Natural killer cell (primary cell): ENCODE measurements at regions not wholly inside any gene's neighbourhood (a gene's known extent, or its start where the extent isn't known, plus 50 kb on each side); places are given as distances from the start of the nearest gene placed in this dataset.

Experiments used
- ATAC-seq, 3 donors: fragments of 150-1000 bp in 2 of 3; fragments of 200-7000 bp in 1 of 3; cut with Tn5 transposase; 1 replicate in 1 of 3; 2 replicates in 2 of 3; pipeline ENCODE4 v1.10.0; 2021; ENCODE audit warnings: mild to moderate bottlenecking in 2 of 3, moderate library complexity in 2 of 3
- DNase-seq, 2 donors: peaks; one replicate each; pipeline versions ENCODE4 v3.0.0 to v3.0.0-alpha.2; 2013 to 2021; ENCODE audit warnings: mixed read lengths in 1 of 2
- H3K27ac ChIP-seq: one replicate; pipeline ENCODE4 v1.5.1; 2013; ENCODE audit warnings: mild to moderate bottlenecking, low read length
- H3K27me3 ChIP-seq: one replicate; pipeline ENCODE4 v1.6.1; 2013; ENCODE audit warnings: low read length; ENCODE audit not compliant: control insufficient read depth, insufficient read depth
- H3K36me3 ChIP-seq: one replicate; pipeline ENCODE4 v1.6.1; 2013; ENCODE audit warnings: low read length; ENCODE audit not compliant: control insufficient read depth, insufficient read depth
- H3K4me1 ChIP-seq: one replicate; pipeline ENCODE4 v1.6.1; 2013; ENCODE audit warnings: low read length; ENCODE audit not compliant: control insufficient read depth, insufficient read depth
- H3K4me3 ChIP-seq: one replicate; pipeline ENCODE4 v1.5.1; 2013; ENCODE audit warnings: low read length
- H3K9me3 ChIP-seq: one replicate; pipeline ENCODE4 v1.6.1; 2013; ENCODE audit warnings: low read length; ENCODE audit not compliant: control insufficient read depth, insufficient read depth
- H3K27ac Mint-ChIP-seq, 2 donors: one replicate each; pipeline ENCODE4 v1.8.0; 2022; ENCODE audit warnings: mild to moderate bottlenecking in 2 of 2, mixed read lengths in 2 of 2, moderate library complexity in 1 of 2
- H3K27me3 Mint-ChIP-seq, 2 donors: one replicate each; pipeline ENCODE4 v1.8.0; 2022; ENCODE audit warnings: low read depth in 2 of 2, mixed read lengths in 2 of 2
- H3K36me3 Mint-ChIP-seq: one replicate; pipeline ENCODE4 v1.8.0; 2022; ENCODE audit warnings: mixed read lengths
- H3K4me1 Mint-ChIP-seq, 2 donors: one replicate each; pipeline ENCODE4 v1.8.0; 2022; ENCODE audit warnings: mixed read lengths in 2 of 2
- H3K4me3 Mint-ChIP-seq: one replicate; pipeline ENCODE4 v1.8.0; 2022; ENCODE audit warnings: mild to moderate bottlenecking, moderate library complexity, mixed read lengths
- H3K9me3 Mint-ChIP-seq, 2 donors: one replicate each; pipeline ENCODE4 v1.8.0; 2022; ENCODE audit warnings: mixed read lengths in 2 of 2
- whole genome bisulfite sequencing: methylation state at CpG from one replicate; pipeline ENCODE4 v1.1.7; 2013; ENCODE audit warnings: missing lambda C conversion rate; ENCODE audit not compliant: insufficient coverage; 5-methylcytosine and 5-hydroxymethylcytosine counted together
- intact Hi-C: fragments of 100-400 bp; cut with micrococcal nuclease; formaldehyde crosslinking; loops from one replicate; pipeline ENCODE4 v1.14.2; 2022
- TF ChIP-seq, protein P1 (sequence below): fragments of 200-600 bp; IDR thresholded peaks from one replicate; pipeline ENCODE4 v1.8.0; 2022; ENCODE audit warnings: antibody characterized with exemption

DNA sequence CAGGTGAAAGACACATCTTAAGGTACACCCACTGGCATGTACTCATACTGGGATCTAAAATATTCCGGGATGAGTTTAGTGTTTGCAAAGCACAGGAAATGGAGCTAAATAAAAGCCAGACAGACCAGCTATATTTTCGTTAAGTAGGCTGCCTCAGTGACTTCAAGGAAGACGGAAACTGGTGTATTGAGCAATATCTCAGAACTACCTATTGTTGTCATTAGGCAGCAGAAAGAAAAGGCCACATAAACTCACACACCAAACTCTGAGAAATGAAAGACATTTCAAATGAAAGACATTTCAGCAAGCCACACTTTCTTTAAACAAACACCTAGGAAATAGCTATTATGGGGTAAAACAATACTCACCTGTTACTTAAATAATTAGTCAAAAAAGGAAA, 761.7 kb upstream of the SEMA6D start:
- Mint-ChIP-seq H3K36me3 (no peaks in the 10 kb centered on the region), H3K4me3 (no peak overlapping the region), H3K27ac (no peak overlapping the region), H3K27me3 (no peaks in the 10 kb centered on the region), H3K4me1 (no peaks in the 10 kb centered on the region), H3K9me3 (peaks cover 21 to 24% of the 10 kb centered on the region in 2 donors)
- H3K27me3 ChIP-seq, result no peaks in the 10 kb centered on the region
- no peaks in the 10 kb centered on the region for H3K9me3 ChIP-seq
- H3K4me1 ChIP-seq, result no peaks in the 10 kb centered on the region
- intact Hi-C loops, result no loop called here
- no peak for DNase-seq
- TF ChIP-seq, protein P1, sequence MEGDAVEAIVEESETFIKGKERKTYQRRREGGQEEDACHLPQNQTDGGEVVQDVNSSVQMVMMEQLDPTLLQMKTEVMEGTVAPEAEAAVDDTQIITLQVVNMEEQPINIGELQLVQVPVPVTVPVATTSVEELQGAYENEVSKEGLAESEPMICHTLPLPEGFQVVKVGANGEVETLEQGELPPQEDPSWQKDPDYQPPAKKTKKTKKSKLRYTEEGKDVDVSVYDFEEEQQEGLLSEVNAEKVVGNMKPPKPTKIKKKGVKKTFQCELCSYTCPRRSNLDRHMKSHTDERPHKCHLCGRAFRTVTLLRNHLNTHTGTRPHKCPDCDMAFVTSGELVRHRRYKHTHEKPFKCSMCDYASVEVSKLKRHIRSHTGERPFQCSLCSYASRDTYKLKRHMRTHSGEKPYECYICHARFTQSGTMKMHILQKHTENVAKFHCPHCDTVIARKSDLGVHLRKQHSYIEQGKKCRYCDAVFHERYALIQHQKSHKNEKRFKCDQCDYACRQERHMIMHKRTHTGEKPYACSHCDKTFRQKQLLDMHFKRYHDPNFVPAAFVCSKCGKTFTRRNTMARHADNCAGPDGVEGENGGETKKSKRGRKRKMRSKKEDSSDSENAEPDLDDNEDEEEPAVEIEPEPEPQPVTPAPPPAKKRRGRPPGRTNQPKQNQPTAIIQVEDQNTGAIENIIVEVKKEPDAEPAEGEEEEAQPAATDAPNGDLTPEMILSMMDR, result no peak
- no peak overlapping the region for H3K4me3 ChIP-seq
- no peak for ATAC-seq
- H3K36me3 ChIP-seq, result no peaks in the 10 kb centered on the region
- 61% methylated on average over 3 of the region's 3 CpGs for WGBS
- H3K27ac ChIP-seq, result no peak overlapping the region

DNA sequence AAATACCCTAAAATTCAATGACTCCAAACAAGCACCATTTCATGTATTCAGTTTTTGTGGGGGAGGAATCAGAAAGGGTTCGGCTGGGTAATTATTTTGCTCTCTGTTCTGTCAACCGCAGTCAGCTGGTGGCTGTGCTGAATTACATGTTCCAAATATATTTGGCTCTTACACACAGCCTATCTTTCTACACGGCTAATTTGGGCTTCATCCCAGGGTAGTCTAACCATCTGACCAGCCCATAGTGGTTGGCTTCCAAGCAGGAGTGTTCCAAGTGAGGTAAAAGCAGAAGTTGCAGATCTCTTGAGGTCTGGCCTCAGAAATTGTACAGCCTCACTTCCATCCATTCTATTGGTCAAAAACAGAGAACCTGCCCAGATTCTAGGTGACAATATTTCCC, 760.8 kb upstream of the SEMA6D start:
- Mint-ChIP-seq H3K4me1 (no peaks in the 10 kb centered on the region), H3K9me3 (peaks cover 21 to 24% of the 10 kb centered on the region in 2 donors), H3K27me3 (no peaks in the 10 kb centered on the region), H3K4me3 (no peak overlapping the region), H3K27ac (no peak overlapping the region), H3K36me3 (no peaks in the 10 kb centered on the region)
- Histone ChIP-seq H3K4me3 (no peak overlapping the region), H3K27ac (no peak overlapping the region), H3K9me3 (no peaks in the 10 kb centered on the region), H3K27me3 (no peaks in the 10 kb centered on the region), H3K4me1 (no peaks in the 10 kb centered on the region), H3K36me3 (no peaks in the 10 kb centered on the region)
- TF ChIP-seq, protein P1, result no peak
- no peak for DNase-seq
- no peak for ATAC-seq
- intact Hi-C loops, result no loop called here
- WGBS, result 87% methylated on average over 2 of the region's 3 CpGs

DNA sequence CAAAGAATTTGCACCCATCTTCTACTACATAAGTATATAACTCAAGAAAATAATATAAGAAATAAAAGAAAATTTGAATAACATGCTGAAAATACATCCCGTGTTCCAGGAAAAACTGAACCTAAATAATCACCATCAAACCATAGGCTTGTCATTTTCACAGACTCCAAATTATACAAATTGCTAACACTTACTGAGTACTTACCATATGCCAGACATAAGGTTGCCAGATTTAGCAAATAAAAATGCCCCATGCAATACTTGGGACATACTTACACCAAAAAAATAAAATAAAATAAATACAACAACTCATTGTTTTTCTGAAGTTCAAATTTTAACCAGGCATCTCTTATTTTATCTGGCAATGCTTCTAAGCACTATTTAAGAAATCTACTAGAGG, 760.4 kb upstream of the SEMA6D start:
- DNase-seq (no peak), ATAC-seq (no peak)
- TF ChIP-seq, protein P1, result no peak
- Histone ChIP-seq H3K4me1 (no peaks in the 10 kb centered on the region), H3K27me3 (no peaks in the 10 kb centered on the region), H3K27ac (no peak overlapping the region), H3K36me3 (no peaks in the 10 kb centered on the region), H3K9me3 (no peaks in the 10 kb centered on the region), H3K4me3 (no peak overlapping the region)
- Mint-ChIP-seq H3K27me3 (no peaks in the 10 kb centered on the region), H3K4me1 (no peaks in the 10 kb centered on the region), H3K27ac (no peak overlapping the region), H3K4me3 (no peak overlapping the region), H3K36me3 (no peaks in the 10 kb centered on the region), H3K9me3 (peaks cover 21 to 24% of the 10 kb centered on the region in 2 donors)
- 86% methylated on average over 1 of the region's 1 CpG for WGBS
- intact Hi-C loops, result no loop called here

DNA sequence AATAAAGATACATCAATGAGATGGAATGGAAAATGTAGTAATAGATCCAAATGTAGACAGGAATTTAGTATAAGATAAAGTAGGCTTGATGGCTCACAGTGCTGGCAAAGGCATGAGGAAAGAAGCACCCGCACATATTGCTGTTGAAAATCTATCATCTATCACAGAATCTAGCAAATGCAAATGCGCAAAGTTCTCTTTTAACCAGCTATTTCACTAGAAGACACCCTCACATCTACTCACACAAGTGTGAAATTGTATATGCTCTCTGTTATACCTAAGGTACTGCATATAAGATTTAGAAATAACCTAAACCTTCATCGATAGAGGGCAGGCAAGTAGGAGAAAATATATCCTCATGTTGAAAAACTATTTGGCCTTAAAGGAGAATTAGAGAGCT, 756.7 kb upstream of the SEMA6D start:
- no peak overlapping the region for H3K4me3 Mint-ChIP-seq
- intact Hi-C loops, result no loop called here
- no peaks in the 10 kb centered on the region for H3K36me3 ChIP-seq
- H3K4me3 ChIP-seq, result no peak overlapping the region
- peaks cover 14 to 18% of the 10 kb centered on the region in 2 donors for H3K9me3 Mint-ChIP-seq
- H3K27me3 Mint-ChIP-seq, result no peaks in the 10 kb centered on the region
- H3K27me3 ChIP-seq, result no peaks in the 10 kb centered on the region
- H3K27ac ChIP-seq, result no peak overlapping the region
- H3K4me1 ChIP-seq, result no peaks in the 10 kb centered on the region
- ATAC-seq, result no peak
- H3K36me3 Mint-ChIP-seq, result no peaks in the 10 kb centered on the region
- no peaks in the 10 kb centered on the region for H3K4me1 Mint-ChIP-seq
- no peak overlapping the region for H3K27ac Mint-ChIP-seq
- peaks cover 5% of the 10 kb centered on the region for H3K9me3 ChIP-seq
- WGBS, result 83% methylated on average over 2 of the region's 3 CpGs
- no peak for DNase-seq
- TF ChIP-seq, protein P1, result no peak
